Thymus (tissue), 11 donors: ENCODE measurements at regions not wholly inside any gene's neighbourhood (a gene's known extent, or its start where the extent isn't known, plus 50 kb on each side); places are given as distances from the start of the nearest gene placed in this dataset.

Experiments used
- DNase-seq, 9 donors: peaks; one replicate each; pipeline ENCODE4 v3.0.0-alpha.2; 2013; ENCODE audit warnings: low spot score in 9 of 9, low read depth in 6 of 9, missing footprints in 1 of 9
- H3K27ac ChIP-seq, 2 donors: one replicate each; pipeline ENCODE4 v1.5.1; 2013; ENCODE audit warnings: control low read depth in 1 of 2, low read depth in 1 of 2, low read length in 1 of 2, mild to moderate bottlenecking in 1 of 2, moderate library complexity in 1 of 2
- H3K27me3 ChIP-seq, 2 donors: one replicate each; pipeline ENCODE4 v1.5.1; 2013; ENCODE audit warnings: low read length in 1 of 2; ENCODE audit not compliant: control insufficient read depth in 2 of 2, insufficient read depth in 1 of 2
- H3K36me3 ChIP-seq, 2 donors: one replicate each; pipeline ENCODE4 v1.5.1; 2013; ENCODE audit warnings: low read length in 1 of 2, mild to moderate bottlenecking in 1 of 2, moderate library complexity in 1 of 2; ENCODE audit not compliant: control insufficient read depth in 2 of 2, insufficient read depth in 2 of 2
- H3K4me1 ChIP-seq, 2 donors: one replicate each; pipeline ENCODE4 v1.5.1; 2013; ENCODE audit warnings: low read length in 2 of 2; ENCODE audit not compliant: control insufficient read depth in 2 of 2, insufficient read depth in 2 of 2
- H3K4me3 ChIP-seq, 2 donors: one replicate each; pipeline ENCODE4 v1.5.1; 2013; ENCODE audit warnings: low read length in 2 of 2, control low read depth in 1 of 2, mild to moderate bottlenecking in 1 of 2
- H3K9me3 ChIP-seq, 2 donors: one replicate each; pipeline ENCODE4 v1.5.1; 2013; ENCODE audit warnings: low read length in 1 of 2, mild to moderate bottlenecking in 1 of 2; ENCODE audit not compliant: control insufficient read depth in 2 of 2, insufficient read depth in 1 of 2
- WGBS: extraction: QIAGEN DNeasy Blood & Tissue Kit; methylation state at CpG from one replicate; pipeline ENCODE4 v1.1.7; 2013; 5-methylcytosine and 5-hydroxymethylcytosine counted together
- donor health status: healthy.

DNA sequence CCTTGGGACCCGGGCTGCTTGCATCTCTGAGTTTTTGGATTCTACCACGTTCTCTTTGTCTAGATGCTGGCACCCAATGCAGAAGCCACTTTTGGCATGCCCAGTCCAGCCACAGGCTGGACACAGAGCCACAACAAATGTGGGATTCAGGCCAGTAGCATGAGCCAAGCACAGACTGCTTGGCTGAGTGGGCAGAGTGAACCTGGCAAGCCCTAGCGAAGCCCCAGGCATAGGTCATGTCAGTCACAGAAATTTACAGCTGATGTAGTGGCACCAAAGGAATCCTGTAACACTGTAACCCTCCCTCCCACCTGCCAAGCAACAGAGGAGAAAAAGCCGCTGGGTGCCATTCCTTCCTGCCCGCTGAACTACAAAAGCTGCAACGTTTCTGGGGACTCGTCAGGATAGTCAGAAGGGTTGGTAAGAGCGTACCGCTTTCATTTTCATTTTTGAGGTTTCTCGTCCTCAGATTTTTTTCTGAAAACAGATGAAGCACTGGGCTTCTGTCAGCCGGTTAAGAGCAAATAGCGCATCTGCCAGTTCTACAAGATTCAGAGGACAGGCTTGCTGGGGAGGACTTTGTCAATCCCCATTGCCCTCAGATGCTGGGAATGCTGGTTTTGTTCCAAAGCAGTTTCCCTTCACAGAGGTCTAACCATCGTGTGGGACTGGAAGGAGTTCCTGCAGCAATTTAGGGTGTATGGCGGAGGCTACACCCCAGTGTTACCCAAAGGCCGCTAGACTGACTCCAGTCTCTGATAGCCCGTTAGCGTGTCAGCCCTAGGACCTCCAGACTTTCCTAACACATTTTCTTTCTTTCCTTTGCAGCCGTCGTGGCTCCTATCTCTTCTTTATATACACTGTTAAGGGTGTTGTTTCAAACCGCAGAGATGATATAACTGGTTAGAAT is 399.0 kb downstream of the HTR1A start:
- 93% methylated on average over 20 of the region's 20 CpGs for WGBS
- H3K27ac ChIP-seq, result no peak overlapping the region
- no peak overlapping the region for H3K4me3 ChIP-seq
- H3K4me1 ChIP-seq, result no peaks in the 10 kb centered on the region
- H3K36me3 ChIP-seq, result no peaks in the 10 kb centered on the region
- H3K27me3 ChIP-seq, result no peaks in the 10 kb centered on the region
- peaks cover 0 to 15% of the 10 kb centered on the region in 2 donors for H3K9me3 ChIP-seq
- no peak for DNase-seq

DNA sequence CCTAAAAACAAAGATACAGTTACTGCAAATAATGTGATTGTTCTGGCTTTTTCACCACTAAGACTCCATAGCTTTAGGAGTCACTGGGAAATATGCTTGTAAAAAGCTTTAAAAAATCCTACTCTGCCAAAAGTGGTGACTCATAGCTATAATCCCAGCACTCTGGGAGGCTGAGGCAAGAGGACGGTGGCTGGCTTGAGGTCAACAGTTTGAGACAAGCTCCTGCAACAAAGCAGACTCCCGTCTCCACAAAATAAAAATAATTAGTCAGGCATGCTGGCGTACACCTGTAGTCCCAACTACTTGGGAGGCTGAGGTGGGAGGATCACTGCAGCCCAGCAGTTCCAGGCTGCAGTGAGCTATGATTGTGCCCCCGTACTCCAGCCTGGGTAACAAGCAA is 406.4 kb downstream of the HTR1A start:
- Histone ChIP-seq H3K4me3 (no peak overlapping the region), H3K27ac (no peak overlapping the region), H3K4me1 (no peaks in the 10 kb centered on the region), H3K9me3 (no peaks in the 10 kb centered on the region), H3K36me3 (no peaks in the 10 kb centered on the region), H3K27me3 (no peaks in the 10 kb centered on the region)
- WGBS, result 91% methylated on average over 4 of the region's 4 CpGs
- no peak for DNase-seq

DNA sequence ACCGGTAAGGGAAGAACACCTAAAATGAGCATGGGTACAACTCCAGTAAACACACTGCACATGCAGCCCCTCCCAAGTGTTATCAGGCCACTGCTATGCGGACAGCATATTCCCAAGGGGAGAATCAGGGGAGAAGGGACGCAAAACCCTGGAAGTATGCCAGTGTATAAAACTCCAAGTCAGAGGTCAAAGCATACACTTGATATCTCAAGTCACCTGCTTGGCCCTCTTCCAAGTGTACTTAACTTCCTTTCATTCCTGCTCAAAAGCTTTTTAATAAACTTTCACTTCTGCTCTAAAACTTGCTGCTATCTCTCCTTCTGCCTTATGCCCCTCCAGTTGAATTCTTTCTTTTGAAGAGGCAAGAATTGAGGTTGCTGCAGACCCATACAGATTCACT is 408.1 kb downstream of the HTR1A start:
- H3K4me1 ChIP-seq, result no peaks in the 10 kb centered on the region
- WGBS, result 59% methylated on average over 3 of the region's 3 CpGs
- DNase-seq, result no peak
- no peaks in the 10 kb centered on the region for H3K27me3 ChIP-seq
- H3K27ac ChIP-seq, result no peak overlapping the region
- H3K9me3 ChIP-seq, result no peaks in the 10 kb centered on the region
- no peak overlapping the region for H3K4me3 ChIP-seq
- H3K36me3 ChIP-seq, result no peaks in the 10 kb centered on the region

DNA sequence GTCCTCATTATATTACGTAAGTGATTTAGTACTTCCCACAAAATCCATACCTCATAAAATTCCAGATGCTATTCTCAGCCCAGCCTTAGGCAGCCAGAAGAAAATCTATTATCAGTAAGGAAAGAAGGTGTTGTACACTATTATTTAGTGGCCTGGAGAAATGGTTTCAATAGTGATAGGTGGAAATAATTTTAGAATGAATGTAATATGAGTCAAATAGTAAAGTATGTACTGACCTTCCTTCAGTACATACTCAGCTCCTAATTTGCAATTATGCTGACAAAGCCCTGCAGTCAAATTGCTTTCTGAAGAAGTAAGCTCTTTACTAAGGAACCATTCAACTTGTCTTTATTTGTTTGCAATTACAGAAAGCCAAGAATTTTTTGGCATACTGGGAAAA is 409.2 kb downstream of the HTR1A start:
- Histone ChIP-seq H3K9me3 (no peaks in the 10 kb centered on the region), H3K36me3 (no peaks in the 10 kb centered on the region), H3K4me1 (no peaks in the 10 kb centered on the region), H3K27ac (no peak overlapping the region), H3K27me3 (no peaks in the 10 kb centered on the region), H3K4me3 (no peak overlapping the region)
- DNase-seq, result no peak
- 99% methylated on average over 1 of the region's 1 CpG for WGBS

DNA sequence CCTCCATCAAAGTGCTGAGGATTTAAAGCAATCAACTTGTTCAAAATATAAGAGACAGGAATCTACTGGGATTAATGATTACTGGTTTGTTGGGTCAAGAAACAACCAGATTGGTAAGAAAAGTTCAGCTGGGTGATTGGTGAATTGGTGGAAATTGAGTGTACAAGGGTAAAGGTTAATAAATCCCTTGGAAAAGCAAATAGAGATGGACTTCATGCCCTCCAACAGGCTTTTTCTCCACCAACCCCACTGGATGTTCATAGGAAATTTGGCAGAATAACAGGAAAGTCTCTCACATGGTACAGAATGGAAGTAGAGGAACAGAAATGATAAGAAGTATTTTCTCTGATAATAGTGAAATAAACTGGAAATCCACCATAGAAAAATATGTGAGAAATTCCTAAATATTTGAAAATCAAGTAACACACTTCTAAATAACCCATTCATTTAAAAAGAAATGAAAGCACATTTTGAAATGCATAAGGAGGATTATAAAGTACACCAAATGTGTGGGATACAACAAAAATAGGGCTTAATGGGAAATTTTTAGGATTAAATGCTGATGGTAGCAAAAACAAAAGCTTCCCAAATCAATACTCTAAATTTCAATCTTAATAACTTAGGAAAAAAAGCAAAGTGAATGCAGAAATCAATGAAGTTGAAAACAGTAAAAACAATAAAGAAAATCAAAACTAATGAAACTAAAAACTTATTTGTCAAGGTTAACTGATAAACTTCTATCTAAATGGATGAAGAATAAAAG is 426.2 kb downstream of the HTR1A start:
- H3K4me3 ChIP-seq, result no peak overlapping the region

DNA sequence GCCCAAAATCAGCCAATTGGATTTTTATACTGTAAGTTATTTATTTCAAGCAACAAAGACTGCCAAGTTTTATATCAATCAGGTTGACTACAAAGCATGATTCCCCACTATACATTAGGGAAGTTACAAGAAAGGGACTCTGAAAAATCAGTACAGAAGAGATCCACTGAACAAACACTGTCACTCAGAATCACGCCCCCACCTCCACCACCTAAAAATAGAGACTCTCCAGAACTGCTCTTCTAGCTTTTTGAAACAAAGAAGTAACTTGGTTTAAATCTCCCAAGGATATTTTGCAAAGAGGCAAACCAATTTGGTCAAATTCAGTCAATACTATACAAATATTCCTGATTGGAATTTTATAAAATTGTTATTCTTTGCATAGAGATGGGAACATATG is 438.0 kb downstream of the HTR1A start:
- Histone ChIP-seq H3K4me1 (no peaks in the 10 kb centered on the region), H3K36me3 (no peaks in the 10 kb centered on the region), H3K9me3 (no peaks in the 10 kb centered on the region), H3K27ac (no peak overlapping the region), H3K27me3 (no peaks in the 10 kb centered on the region), H3K4me3 (no peak overlapping the region)
- 78% methylated on average over 1 of the region's 1 CpG for WGBS
- DNase-seq, result no peak

More for the DNA sequence above, 426.2 kb downstream of the HTR1A start:
- H3K9me3 ChIP-seq, result no peaks in the 10 kb centered on the region
- no peak for DNase-seq
- H3K27me3 ChIP-seq, result no peaks in the 10 kb centered on the region
- no peak overlapping the region for H3K27ac ChIP-seq
- H3K4me1 ChIP-seq, result no peaks in the 10 kb centered on the region
- no peaks in the 10 kb centered on the region for H3K36me3 ChIP-seq

DNA sequence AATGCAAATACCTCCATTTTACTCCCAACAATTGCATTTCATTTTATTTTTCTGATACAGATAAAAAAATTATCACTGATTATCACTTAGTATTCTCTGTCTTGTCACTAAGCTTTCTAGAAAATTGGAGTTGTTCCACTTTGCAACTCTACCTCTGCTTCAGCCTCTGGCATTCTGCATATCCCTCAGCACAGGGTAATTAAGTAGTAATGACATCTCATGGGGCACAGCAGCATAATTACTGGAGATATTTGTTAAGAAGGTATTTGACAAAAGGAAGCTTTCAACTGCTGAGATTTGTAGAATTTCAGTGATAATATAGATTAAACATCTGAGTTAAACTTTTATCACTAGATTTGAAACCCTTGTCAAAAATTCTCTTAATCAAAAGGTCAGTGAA is 446.2 kb downstream of the HTR1A start:
- no peaks in the 10 kb centered on the region for H3K4me1 ChIP-seq
- peaks cover 0 to 2% of the 10 kb centered on the region in 2 donors for H3K9me3 ChIP-seq
- no peak for DNase-seq
- no peaks in the 10 kb centered on the region for H3K36me3 ChIP-seq
- no peak overlapping the region for H3K4me3 ChIP-seq
- H3K27me3 ChIP-seq, result no peaks in the 10 kb centered on the region
- H3K27ac ChIP-seq, result no peak overlapping the region

DNA sequence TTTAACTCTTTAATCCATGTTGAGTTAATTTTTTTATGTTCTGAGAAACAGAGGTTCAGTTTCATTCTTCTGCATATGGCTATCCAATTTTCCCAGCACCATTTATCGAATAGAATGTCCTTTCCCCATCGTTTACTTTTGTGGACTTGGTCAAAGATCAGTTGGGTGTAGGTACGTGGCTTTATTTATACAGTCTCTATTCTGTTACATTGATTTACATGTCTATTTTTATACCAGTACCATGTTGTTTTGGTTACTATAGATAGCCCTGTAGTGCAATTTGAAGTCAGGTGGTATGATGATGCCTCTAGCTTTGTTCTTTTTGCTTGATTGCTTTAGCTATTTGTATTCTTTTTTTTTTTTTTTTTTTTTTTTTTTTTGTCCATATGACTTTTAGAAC is 462.0 kb downstream of the HTR1A start:
- no peak for DNase-seq
- no peaks in the 10 kb centered on the region for H3K36me3 ChIP-seq
- no peaks in the 10 kb centered on the region for H3K4me1 ChIP-seq
- WGBS, result 84% methylated on average over 3 of the region's 3 CpGs
- H3K27me3 ChIP-seq, result no peaks in the 10 kb centered on the region
- no peak overlapping the region for H3K27ac ChIP-seq
- H3K4me3 ChIP-seq, result no peak overlapping the region
- no peaks in the 10 kb centered on the region for H3K9me3 ChIP-seq

DNA sequence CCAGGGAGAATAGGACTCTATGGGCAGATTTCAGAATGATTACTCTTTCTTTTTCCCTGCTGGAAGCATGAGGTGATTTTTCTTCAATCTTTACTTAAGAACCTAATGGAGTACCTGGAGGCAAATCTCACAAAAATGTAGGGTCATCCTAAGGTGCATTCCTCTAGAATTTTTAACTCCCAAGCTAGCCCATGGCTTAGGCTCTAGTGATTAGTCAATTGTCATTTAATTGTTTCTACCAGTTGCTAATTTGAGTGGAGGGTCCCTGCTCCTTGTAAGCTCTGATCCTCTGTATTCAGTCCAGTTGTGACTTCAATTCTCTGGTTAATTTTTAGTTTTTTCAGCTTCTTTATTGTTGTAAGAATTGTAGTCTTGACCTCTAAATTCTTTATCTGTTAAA is 467.0 kb downstream of the HTR1A start:
- DNase-seq, result no peak
- Histone ChIP-seq H3K27me3 (no peaks in the 10 kb centered on the region), H3K4me3 (no peak overlapping the region), H3K27ac (no peak overlapping the region), H3K36me3 (no peaks in the 10 kb centered on the region), H3K4me1 (no peaks in the 10 kb centered on the region), H3K9me3 (no peaks in the 10 kb centered on the region)
